Activated T-helper 1 cell treated with anti-CD3 and anti-CD28 coated beads, Interleukin-12 subunit alpha, Interleukin-12 subunit beta, Interleukin-2, Interleukin-4 antibody, amounts not matched to agents 30 ng/mL and 10 ng/mL and 1 ng/mL, durations not matched to agents 14 hours and 24 hours and 36 hours (primary cell): ENCODE measurements at regions not wholly inside any gene's neighbourhood (a gene's known extent, or its start where the extent isn't known, plus 50 kb on each side); places are given as distances from the start of the nearest gene placed in this dataset.

Experiments used
- DNase-seq: peaks from one replicate; pipeline ENCODE4 v3.0.0; 2021; ENCODE audit warnings: low spot score
- H3K27ac Mint-ChIP-seq: one replicate; pipeline ENCODE4 v1.8.0; 2021; ENCODE audit warnings: mild to moderate bottlenecking, mixed read lengths
- H3K27me3 Mint-ChIP-seq: one replicate; pipeline ENCODE4 v1.8.0; 2022; ENCODE audit warnings: mild to moderate bottlenecking, moderate library complexity, mixed read lengths; ENCODE audit not compliant: insufficient read depth
- H3K36me3 Mint-ChIP-seq: one replicate; pipeline ENCODE4 v1.8.0; 2021; ENCODE audit warnings: low read depth, mixed read lengths
- H3K4me1 Mint-ChIP-seq: one replicate; pipeline ENCODE4 v1.8.0; 2021; ENCODE audit warnings: low read depth, mixed read lengths
- H3K4me3 Mint-ChIP-seq: one replicate; pipeline ENCODE4 v1.8.0; 2021; ENCODE audit warnings: mild to moderate bottlenecking, moderate library complexity, mixed read lengths
- H3K9me3 Mint-ChIP-seq: one replicate; pipeline ENCODE4 v1.8.0; 2021; ENCODE audit warnings: mixed read lengths
- intact Hi-C: fragments of 100-400 bp; cut with micrococcal nuclease; formaldehyde crosslinking; loops from one replicate; pipeline ENCODE4 v1.15.1; 2024

DNA sequence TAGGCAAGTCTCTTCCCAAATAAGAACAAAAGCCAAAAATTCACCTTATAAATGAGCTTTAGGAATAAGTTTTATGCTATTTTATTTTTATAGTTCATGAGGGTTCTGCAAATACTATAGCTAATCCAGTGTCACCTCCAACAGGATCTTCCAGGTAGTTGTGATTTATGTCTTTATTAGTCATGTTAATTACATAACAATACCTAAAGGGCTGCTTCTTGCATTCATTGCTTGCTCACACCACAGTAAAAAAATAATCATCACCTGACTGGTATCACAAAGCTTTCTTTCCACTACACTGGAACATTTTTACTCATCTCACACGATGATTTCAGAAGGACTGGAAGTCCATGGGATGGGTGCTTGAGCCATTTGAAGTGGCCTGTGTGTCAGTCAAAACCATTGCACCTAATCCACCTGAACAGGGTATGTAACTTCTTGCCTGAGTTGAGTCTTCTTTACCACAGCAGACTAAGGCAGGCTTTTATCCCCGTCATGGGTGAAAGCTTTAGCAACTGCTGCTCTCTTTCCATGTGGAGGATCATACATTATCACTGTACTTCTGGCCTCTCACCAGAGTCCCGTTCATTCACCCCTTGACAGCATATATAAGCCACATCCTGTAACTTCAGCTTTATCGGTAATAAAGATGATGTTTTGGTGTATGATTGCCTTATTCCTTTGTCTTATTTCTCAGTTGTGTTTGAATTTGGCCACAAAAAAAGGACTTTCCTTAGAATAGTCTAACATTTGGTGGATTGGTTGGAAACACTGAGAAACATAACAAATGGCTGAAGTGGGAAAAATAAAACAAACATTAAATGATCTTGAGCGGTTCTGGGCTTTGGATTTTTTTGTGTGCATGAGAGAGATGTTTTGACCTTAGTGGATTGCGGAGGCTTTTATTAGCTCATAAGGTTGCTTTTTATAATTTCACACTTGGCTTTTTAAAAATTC lies 382.6 kb upstream of the THBS1 start:
- no peaks in the 10 kb centered on the region for H3K36me3 Mint-ChIP-seq
- no peaks in the 10 kb centered on the region for H3K4me1 Mint-ChIP-seq
- no peaks in the 10 kb centered on the region for H3K9me3 Mint-ChIP-seq
- no peak overlapping the region for H3K27ac Mint-ChIP-seq
- H3K27me3 Mint-ChIP-seq = peaks cover 11% of the 10 kb centered on the region
- H3K4me3 Mint-ChIP-seq = no peak overlapping the region
- no peak for DNase-seq
- intact Hi-C loops = no loop called here

DNA sequence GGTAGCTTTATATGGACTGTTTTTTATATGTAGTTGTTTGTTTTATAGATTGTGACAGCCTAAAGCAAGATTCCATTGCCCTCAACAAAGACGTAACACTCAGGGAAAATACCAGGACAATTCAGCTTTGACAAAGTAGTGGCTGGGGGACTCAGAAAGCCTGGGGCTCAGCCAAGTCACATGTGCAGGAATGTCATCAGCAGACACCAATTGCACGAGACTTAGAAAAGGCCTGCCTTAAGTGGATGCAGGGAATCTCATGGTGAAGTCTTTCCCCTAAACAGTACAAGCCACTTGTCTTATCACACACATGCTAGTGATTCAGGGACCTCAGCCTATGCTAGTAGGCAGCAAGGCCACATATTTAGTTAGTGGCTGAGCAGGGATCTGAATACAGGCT lies 381.8 kb upstream of the THBS1 start:
- Mint-ChIP-seq H3K27me3 (peaks cover 4% of the 10 kb centered on the region), H3K4me3 (no peak overlapping the region), H3K4me1 (no peaks in the 10 kb centered on the region), H3K9me3 (no peaks in the 10 kb centered on the region), H3K27ac (no peak overlapping the region), H3K36me3 (no peaks in the 10 kb centered on the region)
- DNase-seq = no peak
- intact Hi-C loops = no loop called here

DNA sequence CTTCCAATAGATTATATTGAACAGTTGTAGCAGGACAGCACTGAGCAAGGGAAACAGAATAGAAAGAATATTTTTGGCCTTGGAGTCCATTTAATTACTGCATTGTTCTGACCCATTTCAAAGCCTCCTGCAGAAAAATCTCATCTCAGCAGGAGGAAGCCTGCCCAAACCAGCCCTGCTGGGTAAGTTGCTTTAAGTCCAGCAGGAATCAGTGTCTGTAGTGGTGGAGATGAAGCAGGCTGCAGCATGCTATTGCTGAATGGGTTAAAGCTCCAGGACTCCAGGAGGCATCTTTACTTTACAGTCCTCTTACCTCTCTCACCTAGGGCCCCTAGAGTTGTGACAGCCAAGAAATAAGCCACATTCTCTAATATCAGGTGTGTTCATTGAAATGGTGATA lies 380.3 kb upstream of the THBS1 start:
- Mint-ChIP-seq H3K4me1 (no peaks in the 10 kb centered on the region), H3K36me3 (no peaks in the 10 kb centered on the region), H3K4me3 (no peak overlapping the region), H3K9me3 (no peaks in the 10 kb centered on the region), H3K27me3 (peaks cover 4% of the 10 kb centered on the region), H3K27ac (no peak overlapping the region)
- intact Hi-C loops = no loop called here
- no peak for DNase-seq

DNA sequence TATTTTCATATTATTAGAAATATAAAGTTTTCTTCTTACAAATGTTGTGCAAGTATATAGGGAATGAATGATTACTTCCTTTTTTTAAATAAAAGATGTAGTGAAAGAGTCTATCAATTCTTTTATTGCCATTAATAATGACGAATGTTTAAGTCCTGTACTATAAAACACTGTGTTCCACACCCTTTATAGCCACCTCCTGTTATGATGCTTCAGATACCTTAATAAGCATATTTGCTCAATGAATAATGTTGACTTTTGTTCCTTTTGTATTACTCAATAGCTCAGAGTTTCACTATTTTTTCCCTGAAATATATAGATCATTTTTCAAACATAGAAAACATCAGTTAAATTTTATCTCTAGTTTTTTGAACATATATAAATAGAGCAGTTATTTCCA lies 378.2 kb upstream of the THBS1 start:
- no peaks in the 10 kb centered on the region for H3K9me3 Mint-ChIP-seq
- H3K27ac Mint-ChIP-seq = no peak overlapping the region
- no peak overlapping the region for H3K4me3 Mint-ChIP-seq
- no peaks in the 10 kb centered on the region for H3K4me1 Mint-ChIP-seq
- H3K27me3 Mint-ChIP-seq = peaks cover 4% of the 10 kb centered on the region
- intact Hi-C loops = no loop called here
- no peaks in the 10 kb centered on the region for H3K36me3 Mint-ChIP-seq
- DNase-seq = no peak

DNA sequence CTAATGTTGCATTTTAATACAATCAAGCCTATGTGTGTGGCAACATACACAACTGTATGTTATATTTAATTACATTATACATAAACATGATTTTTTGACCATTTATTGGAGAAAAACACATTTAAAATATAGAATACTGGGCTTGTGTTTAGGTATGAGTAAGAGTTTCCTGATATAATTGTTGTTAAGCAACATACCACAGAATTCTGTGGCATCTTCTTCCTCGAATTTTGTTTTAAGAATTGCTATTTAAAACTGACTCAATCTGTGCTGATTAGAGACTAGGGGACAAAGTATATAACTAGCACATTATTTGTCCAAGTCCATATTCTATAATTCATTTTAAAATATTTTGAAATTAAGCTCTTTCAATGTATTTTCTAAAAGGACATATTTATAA lies 376.8 kb upstream of the THBS1 start:
- no peaks in the 10 kb centered on the region for H3K36me3 Mint-ChIP-seq
- no peak overlapping the region for H3K27ac Mint-ChIP-seq
- DNase-seq = no peak
- no peaks in the 10 kb centered on the region for H3K9me3 Mint-ChIP-seq
- H3K4me1 Mint-ChIP-seq = no peaks in the 10 kb centered on the region
- H3K27me3 Mint-ChIP-seq = peaks cover 4% of the 10 kb centered on the region
- H3K4me3 Mint-ChIP-seq = no peak overlapping the region
- intact Hi-C loops = no loop called here

DNA sequence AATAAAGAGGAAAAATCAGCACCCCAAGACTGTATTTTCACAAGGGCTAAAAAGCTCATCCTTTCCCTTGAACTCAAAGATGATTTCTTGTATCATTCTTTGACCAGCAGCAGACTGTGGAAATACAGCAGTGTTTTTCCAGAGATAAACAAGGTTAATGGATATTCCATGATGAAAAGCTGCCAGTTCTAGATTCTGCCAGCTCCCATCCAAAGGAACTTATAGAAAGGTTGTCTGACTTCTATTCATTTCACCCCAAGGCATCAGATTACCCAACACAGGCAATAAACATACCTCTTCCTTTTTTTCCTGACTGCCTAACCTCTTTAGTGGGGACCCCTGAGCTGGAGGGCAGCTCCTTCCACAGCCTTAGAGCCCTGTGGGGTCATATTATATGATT lies 375.8 kb upstream of the THBS1 start:
- Mint-ChIP-seq H3K4me1 (no peaks in the 10 kb centered on the region), H3K9me3 (no peaks in the 10 kb centered on the region), H3K36me3 (no peaks in the 10 kb centered on the region), H3K4me3 (no peak overlapping the region), H3K27me3 (peaks cover 4% of the 10 kb centered on the region), H3K27ac (no peak overlapping the region)
- no peak for DNase-seq
- intact Hi-C loops = no loop called here

DNA sequence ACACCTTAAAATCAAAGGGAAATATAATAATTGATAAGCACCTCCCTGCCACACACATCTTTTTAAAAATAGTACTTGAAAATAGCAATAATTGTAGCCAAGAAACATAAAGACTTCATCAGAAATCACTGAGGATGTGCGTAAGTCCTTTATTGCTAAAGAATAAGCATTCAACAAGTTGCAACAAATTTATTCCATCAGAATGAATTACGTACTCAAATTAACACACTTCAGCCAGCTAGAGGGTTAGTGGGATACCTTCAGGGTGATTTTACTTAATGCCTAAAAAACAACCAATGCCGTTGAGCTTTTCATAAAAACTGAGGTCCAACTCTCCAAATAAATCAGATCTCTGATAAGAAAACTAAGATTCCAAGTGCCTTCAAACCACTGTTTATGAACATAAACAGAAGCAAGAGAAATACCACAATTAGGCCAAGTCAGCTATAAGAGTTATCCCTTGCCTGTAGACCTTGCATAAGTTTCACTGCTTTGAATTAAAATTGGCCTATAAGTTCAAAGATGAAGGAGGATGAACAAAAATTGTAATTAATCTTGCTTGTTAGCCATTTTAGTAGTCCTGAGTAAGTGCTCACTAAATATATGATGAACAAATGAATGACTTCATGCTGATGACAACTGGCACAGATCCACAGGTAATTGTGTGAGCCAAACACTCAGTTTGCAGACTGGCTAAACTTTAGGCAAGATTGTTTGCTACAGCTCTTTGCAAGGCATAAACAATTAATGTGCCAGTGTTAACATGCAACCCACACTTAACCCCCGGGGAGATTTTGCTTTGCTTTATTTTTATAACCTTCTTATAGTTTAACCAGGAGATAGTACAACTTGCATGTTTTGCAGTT lies 375.1 kb upstream of the THBS1 start:
- no peaks in the 10 kb centered on the region for H3K9me3 Mint-ChIP-seq
- intact Hi-C loops = no loop called here
- DNase-seq = no peak

DNA sequence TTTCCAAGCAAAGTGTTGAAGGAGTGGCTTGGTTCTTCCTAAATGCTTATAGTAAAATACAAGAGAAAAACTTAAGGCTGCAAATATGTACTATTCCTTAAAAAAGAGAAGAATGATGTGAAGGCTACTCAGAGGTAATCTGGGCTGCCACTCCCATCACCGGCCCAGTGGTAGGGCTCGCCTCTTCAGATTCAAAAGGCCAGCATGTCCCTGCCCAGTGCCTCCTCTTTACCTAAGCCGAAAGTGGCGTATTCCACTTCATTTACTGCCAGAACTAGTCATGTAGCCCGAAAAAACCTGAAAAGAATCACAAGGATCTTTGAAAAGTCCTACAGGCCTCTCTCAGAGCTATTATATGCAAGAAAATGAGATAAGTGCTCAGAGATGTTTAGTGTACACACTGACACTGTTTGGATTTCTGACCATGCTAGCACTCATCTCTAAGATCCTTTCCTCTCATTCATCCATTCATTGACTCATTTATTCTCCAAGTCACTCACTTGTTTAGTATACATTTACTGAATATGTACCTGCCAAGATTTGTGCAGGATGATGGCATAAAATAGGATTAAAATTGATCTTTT lies 373.3 kb upstream of the THBS1 start:
- Mint-ChIP-seq H3K27ac (no peak overlapping the region), H3K9me3 (peaks cover 5% of the 10 kb centered on the region), H3K36me3 (no peaks in the 10 kb centered on the region), H3K4me1 (no peaks in the 10 kb centered on the region), H3K4me3 (no peak overlapping the region), H3K27me3 (no peaks in the 10 kb centered on the region)
- intact Hi-C loops = no loop called here
- no peak for DNase-seq

More for the DNA sequence above, 375.1 kb upstream of the THBS1 start:
- Mint-ChIP-seq H3K27me3 (peaks cover 4% of the 10 kb centered on the region), H3K4me1 (no peaks in the 10 kb centered on the region), H3K27ac (no peak overlapping the region), H3K4me3 (no peak overlapping the region), H3K36me3 (no peaks in the 10 kb centered on the region)

DNA sequence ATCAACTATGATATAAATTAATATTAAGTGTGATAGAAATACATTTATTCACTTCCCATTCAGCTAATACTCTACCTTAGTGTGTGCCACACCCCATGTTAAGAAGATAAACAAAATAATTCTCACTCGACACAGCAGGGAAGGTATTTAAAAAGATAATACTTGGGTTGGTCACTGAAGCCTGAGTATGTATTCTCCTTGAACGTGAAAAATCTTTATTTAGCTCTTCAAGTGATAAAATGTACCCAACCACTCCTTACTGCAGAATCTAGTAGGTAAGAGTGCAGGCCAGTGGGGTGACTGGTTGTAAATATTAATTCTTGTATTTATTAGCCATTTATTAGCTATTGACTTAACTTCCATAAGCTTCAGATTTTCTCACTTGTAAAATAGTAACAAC lies 372.7 kb upstream of the THBS1 start:
- H3K36me3 Mint-ChIP-seq = no peaks in the 10 kb centered on the region
- H3K4me3 Mint-ChIP-seq = no peak overlapping the region
- no peak for DNase-seq
- H3K9me3 Mint-ChIP-seq = peaks cover 5% of the 10 kb centered on the region
- H3K27me3 Mint-ChIP-seq = no peaks in the 10 kb centered on the region
- no peaks in the 10 kb centered on the region for H3K4me1 Mint-ChIP-seq
- H3K27ac Mint-ChIP-seq = no peak overlapping the region
- intact Hi-C loops = no loop called here

DNA sequence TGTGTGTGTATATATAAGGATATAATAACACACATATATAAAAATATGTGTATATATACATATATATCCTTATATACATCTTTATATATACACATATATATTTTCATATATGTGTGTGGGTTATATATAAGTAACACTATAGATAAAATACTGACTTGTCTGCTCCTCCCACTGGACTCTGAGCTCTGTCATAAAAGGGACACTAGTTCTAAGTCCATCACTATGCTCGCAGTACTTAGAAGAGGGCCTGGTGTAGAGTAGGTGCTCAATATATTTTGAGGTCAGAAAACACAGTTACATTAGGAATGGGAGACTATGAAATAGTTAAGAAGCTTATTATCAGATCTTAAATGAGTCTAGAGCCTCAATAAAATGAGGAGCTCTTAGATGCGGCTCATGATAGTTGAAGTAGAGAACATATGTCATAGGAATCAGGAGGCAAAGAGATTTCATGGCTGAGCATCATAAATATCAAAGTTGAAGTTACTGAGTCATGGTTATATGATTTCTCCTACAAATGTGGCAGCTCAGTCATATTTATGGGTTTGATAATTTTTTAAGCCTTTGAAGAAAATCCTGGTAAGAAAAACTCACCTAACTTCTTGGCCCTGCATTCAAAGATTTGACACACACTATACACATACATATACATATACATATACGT lies 371.2 kb upstream of the THBS1 start:
- Mint-ChIP-seq H3K4me1 (no peaks in the 10 kb centered on the region), H3K4me3 (no peak overlapping the region), H3K36me3 (no peaks in the 10 kb centered on the region), H3K9me3 (peaks cover 5% of the 10 kb centered on the region), H3K27ac (no peak overlapping the region), H3K27me3 (no peaks in the 10 kb centered on the region)
- DNase-seq = no peak
- intact Hi-C loops = no loop called here

DNA sequence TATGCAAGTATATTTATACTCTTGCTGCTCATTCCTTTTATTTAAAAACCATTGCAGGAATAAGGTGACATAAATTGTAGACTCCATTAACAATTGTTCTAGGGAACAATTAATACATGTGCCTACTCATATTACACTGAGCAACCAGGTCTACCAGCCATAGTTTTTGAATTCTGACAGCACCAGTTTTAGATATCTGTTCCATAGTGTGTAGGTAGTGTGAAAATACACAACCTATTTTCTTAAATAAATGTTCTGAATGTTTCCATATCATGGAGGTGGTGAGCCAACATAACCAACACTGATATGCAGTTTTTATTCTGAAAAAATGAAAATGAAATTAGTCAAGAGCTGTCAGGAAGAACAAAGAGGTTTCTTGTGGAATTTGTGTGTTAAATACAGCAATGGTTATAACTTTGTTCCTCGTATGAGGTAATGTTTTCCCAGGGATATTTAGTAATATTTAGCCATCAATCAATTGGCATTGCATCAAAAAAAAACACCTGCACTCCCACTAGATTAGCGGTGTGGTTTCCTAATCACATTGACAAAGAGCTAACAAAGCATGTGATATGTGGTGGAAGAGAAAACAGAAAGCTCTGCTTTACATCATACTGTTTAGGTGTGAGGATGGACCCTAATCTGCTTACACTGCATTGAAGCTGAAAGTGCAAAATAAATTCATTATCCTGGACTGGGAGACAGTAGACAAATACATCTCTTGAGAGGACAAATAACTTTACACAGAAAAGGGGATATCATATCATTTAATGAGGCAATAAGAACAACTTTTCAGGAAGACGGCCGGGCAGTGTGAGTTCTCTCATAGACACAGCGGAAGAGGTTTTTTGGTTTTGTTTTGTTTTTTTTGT lies 369.5 kb upstream of the THBS1 start:
- Mint-ChIP-seq H3K27me3 (no peaks in the 10 kb centered on the region), H3K4me3 (no peak overlapping the region), H3K27ac (no peak overlapping the region), H3K4me1 (no peaks in the 10 kb centered on the region), H3K36me3 (no peaks in the 10 kb centered on the region), H3K9me3 (peaks cover 5% of the 10 kb centered on the region)
- intact Hi-C loops = no loop called here
- DNase-seq = no peak

DNA sequence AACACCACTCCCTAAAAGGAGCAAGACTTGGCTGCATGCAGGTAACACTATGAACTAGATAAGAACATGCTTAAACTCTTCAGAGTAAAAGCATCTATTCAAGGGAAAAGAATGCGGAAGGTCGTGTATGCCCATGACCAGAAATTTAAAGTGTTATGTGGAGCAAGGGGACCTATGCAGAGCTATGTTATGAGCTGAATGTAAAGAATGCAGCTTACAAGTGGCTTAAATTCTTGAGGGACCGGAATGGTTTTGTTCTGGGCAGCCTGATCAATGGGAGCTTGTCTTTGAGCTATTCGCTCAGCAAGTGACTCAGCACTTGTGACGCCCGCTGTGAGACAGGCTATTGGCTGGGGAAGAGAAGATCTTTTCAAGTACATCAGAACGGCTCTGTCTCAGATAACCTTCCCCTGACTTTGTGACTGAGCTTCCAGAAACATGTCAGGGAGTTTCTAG lies 367.5 kb upstream of the THBS1 start:
- no peaks in the 10 kb centered on the region for H3K36me3 Mint-ChIP-seq
- intact Hi-C loops = no loop called here
- H3K27ac Mint-ChIP-seq = no peak overlapping the region
- no peak overlapping the region for H3K4me3 Mint-ChIP-seq
- no peaks in the 10 kb centered on the region for H3K4me1 Mint-ChIP-seq
- DNase-seq = no peak
- H3K9me3 Mint-ChIP-seq = peaks cover 5% of the 10 kb centered on the region
- H3K27me3 Mint-ChIP-seq = no peaks in the 10 kb centered on the region
